HepG2 (cell line): ENCODE measurements at regions not wholly inside any gene's neighbourhood (a gene's known extent, or its start where the extent isn't known, plus 50 kb on each side); places are given as distances from the start of the nearest gene placed in this dataset.

ENCODE experiments used
- ATAC-seq: fragments of 200-7000 bp; cut with Tn5 transposase; 3 replicates; pipeline ENCODE4 v1.9.1; 2020; ENCODE audit warnings: mild to moderate bottlenecking, moderate library complexity
- BruUV-seq: library from RNA; stranded (reverse); fragments of 400-500 nt; replicated peaks from 2 replicates; lab custom pipeline; 2021; lab: Mats Ljungman, UMichigan
- CTCF ChIA-PET: fragments of 300-600 bp; formaldehyde crosslinking; extraction: SDS; loops from one replicate; lab custom pipeline; 2021; ENCODE audit warnings: low total read pairs, inconsistent platforms, low intra/inter-chr PET ratio; lab: Yijun Ruan, JAX
- POLR2A ChIA-PET: fragments of 350-600 bp; sonication (Branson Sonifier 250); formaldehyde crosslinking; loops from one replicate; lab custom pipeline; 2020; ENCODE audit warnings: antibody characterized with exemption, inconsistent platforms; lab: Yijun Ruan, JAX
- DNase-seq: peaks from one replicate; pipeline ENCODE4 v3.0.0-alpha.2; 2015; ENCODE audit warnings: low spot score
- FAIRE-seq: peaks from 3 replicates; lab custom pipeline; 2011; peaks lifted over from hg19 to GRCh38; lab: Jason Lieb, UNC
- H2AFZ ChIP-seq: one replicate; pipeline ENCODE4 v1.6.1; 2011; ENCODE audit warnings: low read length, inconsistent platforms
- H3K27ac ChIP-seq: fragments of 300-600 bp; 3 replicates; pipeline ENCODE4 v1.8.0; 2011; ENCODE audit warnings: mixed run types, mild to moderate bottlenecking, mixed read lengths, low read length, inconsistent platforms; ENCODE audit not compliant: insufficient read depth; ENCODE audit errors: extremely low read length
- H3K27me3 ChIP-seq, 2 experiments: fragments of 200-600 bp in 1 of 2; 2 replicates in 1 of 2; 3 replicates in 1 of 2; pipeline versions ENCODE4 v1.6.0 to v1.8.0; 2011; ENCODE audit warnings: low read length in 2 of 2, mild to moderate bottlenecking in 2 of 2, moderate library complexity in 2 of 2, inconsistent platforms in 1 of 2; ENCODE audit not compliant: insufficient read depth in 2 of 2, control insufficient read depth in 1 of 2
- H3K36me3 ChIP-seq, 2 experiments: fragments of 200-600 bp in 1 of 2; replicated peaks in 1 of 2; 2 replicates in 1 of 2; 3 replicates in 1 of 2; pipeline versions ENCODE4 v1.5.1 to v1.8.0; 2011; ENCODE audit warnings: low read length in 2 of 2, inconsistent platforms in 1 of 2; ENCODE audit not compliant: insufficient read depth in 2 of 2, control insufficient read depth in 1 of 2
- H3K4me1 ChIP-seq: 2 replicates; pipeline ENCODE4 v1.5.1; 2012; ENCODE audit warnings: low read length, inconsistent platforms; ENCODE audit not compliant: insufficient read depth
- H3K4me2 ChIP-seq: 2 replicates; pipeline ENCODE4 v1.6.0; 2011; ENCODE audit warnings: low read depth, low read length, inconsistent platforms
- H3K4me3 ChIP-seq, 3 experiments: fragments of 200-600 bp in 1 of 3; sonication (generic), shearing (Covaris generic) in 1 of 3; replicated peaks in 1 of 3; 2 replicates each; pipeline ENCODE4 v1.5.1; 2011 to 2016; ENCODE audit warnings: low read length in 3 of 3, inconsistent platforms in 2 of 3, low read depth in 2 of 3, mild to moderate bottlenecking in 2 of 3, control low read depth in 1 of 3, mixed read lengths in 1 of 3; ENCODE audit not compliant: insufficient read depth in 1 of 3
- H3K79me2 ChIP-seq: one replicate; pipeline ENCODE4 v1.6.1; 2011; ENCODE audit warnings: low read length, inconsistent platforms; ENCODE audit not compliant: insufficient read depth
- H3K9ac ChIP-seq: 2 replicates; pipeline ENCODE4 v1.6.0; 2011; ENCODE audit warnings: mild to moderate bottlenecking, low read depth, low read length, inconsistent platforms; ENCODE audit not compliant: insufficient read depth
- H3K9me3 ChIP-seq: 2 replicates; pipeline ENCODE4 v1.5.1; 2012; ENCODE audit warnings: mild to moderate bottlenecking, low read length
- H4K20me1 ChIP-seq: 2 replicates; pipeline ENCODE4 v1.6.0; 2011; ENCODE audit warnings: inconsistent platforms, mild to moderate bottlenecking, low read length, moderate library complexity; ENCODE audit not compliant: insufficient read depth
- ADNP ChIP-seq: sonication (generic); formaldehyde crosslinking; IDR thresholded peaks from 2 replicates; pipeline ENCODE4 v1.4.0; 2020; ENCODE audit warnings: missing genetic modification reagents
- AKNA ChIP-seq: sonication (generic); formaldehyde crosslinking; IDR thresholded peaks from 2 replicates; pipeline ENCODE4 v1.4.0; 2020; ENCODE audit warnings: missing genetic modification reagents, borderline replicate concordance
- ATF3 ChIP-seq: sonication (generic); formaldehyde crosslinking; IDR thresholded peaks from 2 replicates; pipeline ENCODE4 v1.4.0; 2020; ENCODE audit warnings: missing genetic modification reagents
- KDM5A ChIP-seq: fragments of 200-600 bp; sonication (generic); IDR thresholded peaks from 2 replicates; pipeline ENCODE4 v1.7.0; 2018; ENCODE audit warnings: antibody characterized with exemption, mild to moderate bottlenecking, low read length, borderline replicate concordance
- KLF6 ChIP-seq: IDR thresholded peaks from 2 replicates; pipeline ENCODE4 v1.8.0; 2016; ENCODE audit warnings: missing biosample characterization, missing genetic modification reagents
- RFXAP ChIP-seq: sonication (generic); formaldehyde crosslinking; IDR thresholded peaks from 2 replicates; pipeline ENCODE4 v1.4.0; 2020; ENCODE audit warnings: missing genetic modification reagents, borderline replicate concordance
- RNF219 ChIP-seq: sonication (generic); formaldehyde crosslinking; IDR thresholded peaks from 2 replicates; pipeline ENCODE4 v1.5.0; 2020; ENCODE audit warnings: mild to moderate bottlenecking, missing genetic modification reagents
- TBL1XR1 ChIP-seq: fragments of 150-350 bp; IDR thresholded peaks from 2 replicates; pipeline ENCODE4 v1.6.1; 2014; ENCODE audit warnings: borderline replicate concordance, low read length; ENCODE audit not compliant: partially characterized antibody
- ZBTB4 ChIP-seq: sonication (generic); formaldehyde crosslinking; IDR thresholded peaks from 2 replicates; pipeline ENCODE4 v1.4.0; 2020; ENCODE audit warnings: missing genetic modification reagents, mild to moderate bottlenecking, borderline replicate concordance
- ZNF230 ChIP-seq: sonication (generic); formaldehyde crosslinking; IDR thresholded peaks from 2 replicates; pipeline ENCODE4 v1.4.0; 2020; ENCODE audit warnings: mild to moderate bottlenecking, missing genetic modification reagents
- ZNF800 ChIP-seq: sonication (generic); formaldehyde crosslinking; IDR thresholded peaks from 2 replicates; pipeline ENCODE4 v1.4.0; 2020; ENCODE audit warnings: missing genetic modification reagents
- in situ Hi-C: cut with HindIII; loops from 2 replicates; pipeline ENCODE4 v1.10.0; 2017; ENCODE audit warnings: low pct_unique_long_range_greater_than_20kb; ENCODE audit not compliant: extremely low pct_ligation_motif_present
- intact Hi-C: fragments of 100-400 bp; cut with micrococcal nuclease; formaldehyde crosslinking; loops from one replicate; pipeline ENCODE4 v1.10.0; 2022; ENCODE audit not compliant: unreplicated experiment

GRCh38 chr2:36235882-36236281, 119.7 kb upstream of the CRIM1 start:
- POLR2A ChIA-PET = no interaction called here
- no peaks in the 10 kb centered on the region for H3K36me3 ChIP-seq
- H3K4me2 ChIP-seq = no peak overlapping the region
- ATAC-seq = no peak
- intact Hi-C loops (no loop called here), in situ Hi-C loops (no loop called here)
- CTCF ChIA-PET = no interaction called here
- no peak for TF ChIP-seq ZNF230 (CRISPR knock-in tag)
- no peak for TF ChIP-seq KLF6
- TF ChIP-seq ATF3 (CRISPR knock-in tag) = no peak
- TF ChIP-seq TBL1XR1 = no peak
- no peak for TF ChIP-seq ZNF800 (CRISPR knock-in tag)
- TF ChIP-seq RFXAP (CRISPR knock-in tag) = no peak
- no peak for TF ChIP-seq KDM5A
- no peak for TF ChIP-seq RNF219
- no peak for TF ChIP-seq ADNP (CRISPR knock-in tag)
- TF ChIP-seq ZBTB4 (CRISPR knock-in tag) = no peak
- no peak for TF ChIP-seq AKNA (CRISPR knock-in tag)
- H3K4me1 ChIP-seq = no peaks in the 10 kb centered on the region
- no TSS peak for BruUV-seq
- no peak for DNase-seq
- no peaks in the 10 kb centered on the region for H4K20me1 ChIP-seq
- H2AFZ ChIP-seq = no peak overlapping the region
- no peaks in the 10 kb centered on the region for H3K79me2 ChIP-seq
- FAIRE-seq = no peak
- H3K27me3 ChIP-seq = no peaks in the 10 kb centered on the region
- no peak overlapping the region for H3K9ac ChIP-seq
- no peak overlapping the region for H3K4me3 ChIP-seq
- H3K9me3 ChIP-seq = no peaks in the 10 kb centered on the region
- no peak overlapping the region for H3K27ac ChIP-seq
